ENCODE measurements at regions not wholly inside any gene's neighbourhood (a gene's known extent, or its start where the extent isn't known, plus 50 kb on each side); places are given as distances from the start of the nearest gene placed in this dataset.
"Not testable (repeated sequence)": the region's sequence is repeated elsewhere in the genome, so short reads cannot be mapped to it uniquely, and the experiment has no call there.

DNA sequence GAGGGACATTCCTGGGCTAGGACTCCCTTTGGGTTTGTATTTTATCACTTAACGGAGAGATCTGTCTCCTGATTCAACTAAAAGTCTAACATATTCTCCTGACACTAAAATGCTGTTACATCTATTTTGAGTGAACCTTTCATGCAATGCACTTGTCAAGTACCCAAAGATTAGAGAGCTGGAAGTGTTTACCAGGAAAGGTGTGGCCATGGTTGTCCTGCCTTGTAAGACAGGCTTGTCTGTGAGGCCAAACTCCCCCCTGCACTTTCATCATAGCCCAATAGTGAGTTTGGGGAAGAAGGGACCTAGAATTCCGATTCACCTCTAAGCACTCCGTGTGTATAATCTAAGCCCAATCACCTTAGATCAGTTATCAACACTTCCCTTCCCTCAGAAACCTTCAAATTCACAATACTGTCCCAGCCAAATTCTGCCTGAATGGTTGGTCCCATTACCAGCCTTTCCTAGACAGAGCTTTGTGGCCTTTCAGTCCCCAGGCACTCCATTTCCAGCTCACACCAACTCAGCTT lies 162.6 kb upstream of the NAMPT start:
- DNase-seq, result no peak

DNA sequence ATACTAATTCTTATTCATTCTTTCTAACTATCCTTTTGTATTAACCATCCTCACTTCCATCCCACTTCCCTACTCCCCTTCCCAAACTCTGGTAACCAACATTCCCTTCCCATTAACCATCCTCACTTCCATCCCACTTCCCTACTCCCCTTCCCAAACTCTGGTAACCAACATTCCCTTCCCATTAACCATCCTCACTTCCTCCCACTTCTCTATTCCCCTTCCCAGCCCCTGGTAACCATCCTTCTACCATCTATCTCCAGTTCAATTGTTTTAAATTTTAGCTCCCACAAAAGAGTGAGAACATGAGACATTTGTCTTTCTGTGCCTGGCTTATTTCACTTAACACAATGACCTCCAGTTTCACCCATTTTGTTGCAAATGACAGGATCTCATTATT lies 160.6 kb upstream of the NAMPT start:
- DNase-seq, result not testable (repeated sequence)

DNA sequence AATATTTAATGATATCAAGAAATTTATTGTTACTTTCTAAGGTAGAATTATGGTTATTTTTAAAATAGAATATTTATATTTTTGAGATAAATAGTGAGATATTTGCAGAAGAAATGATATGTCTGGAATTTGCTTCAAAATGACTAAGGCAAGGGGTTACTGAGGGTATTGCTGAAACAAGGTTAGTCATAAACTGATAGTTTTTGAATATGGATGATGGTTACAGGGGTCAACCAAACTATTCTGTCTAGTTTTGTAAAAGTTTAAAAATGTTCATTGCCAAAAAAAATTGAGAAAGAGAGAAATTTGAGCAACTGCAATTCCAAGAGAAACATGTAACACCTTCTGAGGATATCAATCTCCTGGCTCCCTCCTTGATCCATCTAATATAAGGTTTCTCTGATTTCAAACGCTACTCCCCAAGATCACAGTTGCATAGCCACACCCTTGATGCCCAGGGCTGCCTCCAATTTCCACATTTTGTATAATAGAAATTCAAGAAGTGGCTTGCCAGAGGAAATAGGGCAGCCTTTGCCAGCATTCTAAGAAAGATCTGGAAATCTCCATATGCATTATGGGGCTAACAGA lies 159.4 kb upstream of the NAMPT start:
- no peak for DNase-seq

DNA sequence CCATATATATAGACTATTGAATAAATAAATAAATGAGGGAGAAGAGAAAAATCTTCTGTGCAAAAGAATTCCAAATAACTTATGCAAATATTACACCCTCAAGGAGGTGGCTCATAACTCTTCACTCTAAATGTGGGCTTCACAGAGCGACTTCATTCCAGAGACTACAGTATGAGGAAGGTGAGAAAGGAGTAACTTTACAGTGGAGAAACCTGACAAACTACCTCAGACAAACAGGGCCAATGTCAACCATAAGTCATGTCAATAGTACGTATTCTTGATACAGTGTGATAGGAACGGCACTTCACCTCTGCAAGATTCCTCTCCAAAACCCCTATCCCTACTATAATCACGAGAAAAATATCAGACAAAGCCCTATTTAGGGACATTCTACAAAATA lies 158.4 kb upstream of the NAMPT start:
- no peak for DNase-seq

DNA sequence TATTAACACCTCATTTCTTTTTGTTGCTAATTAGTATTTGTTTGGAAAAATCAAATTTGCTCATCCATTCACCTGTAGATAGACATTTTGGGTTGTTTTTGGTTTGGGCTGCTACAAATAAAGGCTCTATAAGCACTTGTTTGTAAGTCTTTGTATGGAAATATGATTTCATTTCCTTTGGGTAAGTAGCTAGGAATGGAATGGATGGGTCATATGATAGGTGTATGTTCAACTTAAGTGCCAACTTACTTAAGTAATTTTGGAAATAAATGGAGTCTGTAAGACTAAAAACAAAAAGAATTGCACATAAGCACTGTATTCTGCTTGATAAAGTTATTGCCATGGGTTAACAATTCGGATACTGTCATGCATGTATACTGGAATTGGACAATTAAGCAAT lies 157.7 kb upstream of the NAMPT start:
- no peak for DNase-seq

GRCh38 chr7:106441343-106441742 lies 156.6 kb upstream of the NAMPT start:
- DNase-seq, result not testable (repeated sequence)

DNA sequence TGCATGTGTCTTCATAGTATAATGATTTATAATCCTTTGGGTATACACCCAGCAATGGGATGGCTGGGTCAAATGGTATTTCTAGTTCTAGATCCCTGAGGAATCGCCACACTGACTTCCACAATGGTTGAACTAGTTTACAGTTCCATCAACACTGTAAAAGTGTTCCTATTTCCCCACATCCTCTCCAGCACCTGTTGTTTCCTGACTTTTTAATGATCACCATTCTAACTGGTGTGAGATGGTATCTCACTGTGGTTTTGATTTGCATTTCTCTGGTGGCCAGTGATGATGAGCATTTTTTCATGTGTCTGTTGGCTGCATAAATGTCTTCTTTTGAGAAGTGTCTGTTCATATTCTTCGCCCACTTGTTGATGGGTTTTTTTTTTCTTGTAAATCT lies 152.2 kb upstream of the NAMPT start:
- not testable (repeated sequence) for DNase-seq

GRCh38 chr7:106433377-106433776 lies 148.6 kb upstream of the NAMPT start:
- no peak for DNase-seq

- no peak for DNase-seq
Observed at GRCh38 chr7:106430535-106431455, 146.0 kb upstream of the NAMPT start.

DNA sequence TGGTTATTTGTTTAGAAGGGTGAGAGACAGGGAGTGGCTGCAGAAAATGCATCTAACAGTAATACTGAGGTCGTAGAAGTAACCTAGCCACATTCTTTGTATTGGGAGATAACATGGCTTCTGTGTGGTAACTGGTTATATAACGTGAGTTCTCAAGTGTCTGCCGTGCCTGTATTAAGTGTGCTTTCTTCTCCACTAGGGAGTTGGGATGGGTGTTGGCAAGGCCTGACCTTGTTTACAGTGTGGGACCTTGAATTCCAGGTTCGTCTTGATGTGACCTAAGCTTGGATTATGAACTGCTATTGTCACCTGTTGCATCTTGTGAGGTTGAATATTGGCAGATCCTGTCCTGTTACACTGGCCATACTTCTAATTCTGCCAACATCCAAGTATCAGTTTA lies 145.3 kb upstream of the NAMPT start:
- no peak for DNase-seq

GRCh38 chr7:106426803-106427202 lies 142.0 kb upstream of the NAMPT start:
- no peak for DNase-seq

DNA sequence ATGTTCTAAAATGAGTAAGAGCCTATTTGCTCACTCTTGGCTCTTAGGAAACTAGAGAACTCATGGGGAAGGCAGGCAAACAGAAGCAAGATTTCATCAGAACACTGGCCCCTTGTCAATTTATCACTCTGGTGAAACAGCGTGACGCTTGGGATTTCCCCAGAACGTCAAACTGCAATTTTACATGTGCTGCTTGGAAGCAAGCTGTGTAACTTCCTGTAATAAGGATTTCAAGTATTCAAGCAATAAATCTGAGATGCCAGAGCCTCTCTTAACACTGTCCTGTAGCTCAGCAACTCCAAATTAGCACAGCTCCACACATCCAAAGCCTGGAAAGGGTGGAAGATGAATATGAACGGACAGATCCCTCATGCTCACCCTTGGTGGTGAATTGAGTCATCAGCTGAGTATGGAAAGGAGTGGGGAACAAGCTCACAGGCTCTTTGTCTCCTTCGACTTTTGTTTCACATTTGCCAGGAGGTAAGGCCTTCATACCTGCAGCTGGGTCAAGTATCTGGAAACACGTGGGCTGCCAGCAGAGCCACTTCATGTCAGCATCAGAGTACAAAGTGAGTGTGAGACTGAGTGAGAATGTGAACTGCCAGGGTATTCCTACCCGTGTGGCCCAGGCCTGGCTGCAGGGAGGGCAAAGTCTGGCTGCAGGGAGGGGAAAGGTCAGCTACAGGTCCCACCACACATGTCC lies 140.4 kb upstream of the NAMPT start:
- peak; percentile 98 to 99 for DNase-seq

- no peak for DNase-seq
Observed at GRCh38 chr7:106424476-106425016, 139.8 kb upstream of the NAMPT start.

DNA sequence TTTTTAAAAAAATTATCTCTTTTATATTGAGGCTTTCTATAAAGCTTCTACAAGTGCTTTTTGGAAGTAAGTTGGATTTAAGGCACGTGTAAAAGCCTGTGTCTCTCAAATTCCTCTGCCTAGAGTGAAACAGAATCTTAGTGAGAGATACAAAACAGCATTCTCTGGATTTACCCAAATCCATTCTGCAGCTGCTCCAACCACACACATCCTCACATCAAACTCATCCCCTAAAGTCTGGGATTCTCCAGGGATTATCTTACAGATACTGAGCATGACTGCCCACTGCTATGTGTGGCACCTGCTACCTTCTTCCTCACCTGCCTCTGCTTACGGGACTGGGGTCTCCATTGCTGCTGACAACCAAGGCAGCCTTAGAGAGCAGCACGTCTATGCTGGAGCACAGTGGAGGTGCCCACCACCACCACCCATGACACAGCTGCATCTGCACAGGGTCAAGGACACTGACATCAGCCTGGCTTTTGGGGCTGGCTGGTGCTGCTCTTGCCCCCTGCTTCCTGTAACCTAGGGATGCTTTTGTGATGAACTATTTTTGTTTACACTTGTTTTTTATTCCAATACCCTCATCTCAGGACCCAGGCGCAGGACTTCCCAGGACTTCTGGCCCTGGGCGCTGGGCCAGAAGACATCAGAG lies 139.2 kb upstream of the NAMPT start:
- no peak for DNase-seq

- DNase-seq, result no peak
Observed at GRCh38 chr7:106423111-106423510, 138.3 kb upstream of the NAMPT start.

GRCh38 chr7:106421181-106421762 lies 136.5 kb upstream of the NAMPT start:
- peak; percentile 85 to 87 for DNase-seq

DNA sequence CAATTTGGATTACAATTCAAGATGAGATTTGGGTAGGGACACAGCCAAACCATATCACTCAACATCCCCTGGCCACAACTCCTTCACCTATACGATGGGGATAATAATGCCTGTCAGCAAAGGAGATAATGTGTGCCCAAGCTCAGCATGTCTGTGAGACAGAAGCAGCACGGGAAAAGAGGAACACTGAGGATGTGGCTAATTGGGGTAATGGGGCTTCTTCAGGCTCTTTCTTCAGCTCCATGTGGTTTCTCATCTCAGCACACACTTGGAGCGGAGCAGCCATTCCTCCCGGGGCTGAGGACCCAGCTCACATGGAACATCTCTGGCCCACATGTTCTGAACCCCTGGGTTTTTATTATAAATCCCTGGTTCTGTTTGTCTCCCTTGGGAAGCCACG lies 136.0 kb upstream of the NAMPT start:
- peak; percentile 7 to 32 for DNase-seq

DNA sequence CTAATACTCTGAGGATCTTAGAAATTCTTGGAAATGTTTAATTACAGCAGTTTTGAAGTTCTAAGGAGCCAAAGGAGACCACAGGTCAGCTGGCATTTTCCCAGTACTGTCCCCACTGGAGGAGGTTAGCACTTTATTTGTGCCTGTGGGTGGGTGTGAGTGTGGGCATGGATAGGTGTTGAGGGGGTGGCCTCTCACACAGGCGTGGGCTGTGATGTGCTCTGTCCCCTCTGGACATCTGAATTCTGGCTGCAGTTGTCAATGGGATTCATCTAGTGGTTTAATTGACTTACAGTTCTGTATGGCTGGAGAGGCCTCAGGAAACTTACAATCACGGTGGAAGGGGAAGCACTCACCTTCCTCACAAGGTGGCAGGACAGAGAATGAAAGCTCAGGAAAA lies 135.4 kb upstream of the NAMPT start:
- no peak for DNase-seq

GRCh38 chr7:106419455-106420182 lies 134.8 kb upstream of the NAMPT start:
- DNase-seq, result no peak

DNA sequence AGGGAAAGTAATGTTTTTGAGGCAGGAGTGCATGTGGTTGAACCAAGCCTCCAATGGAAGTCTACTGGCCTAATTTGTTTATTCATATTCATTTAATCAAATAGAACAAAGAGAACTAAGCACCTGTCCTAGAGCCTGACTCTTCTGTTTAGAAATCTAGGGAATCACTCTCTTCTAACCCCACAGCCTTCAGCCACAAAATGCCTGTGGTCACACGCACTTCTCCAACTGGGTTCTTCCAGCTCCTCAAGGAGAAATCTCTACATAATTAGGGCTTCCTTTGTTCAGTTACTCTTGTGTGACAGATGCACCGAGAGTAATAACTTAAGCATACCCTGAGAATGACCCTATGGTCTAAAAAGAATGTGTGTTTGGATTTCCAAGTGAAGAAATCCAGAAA lies 133.7 kb upstream of the NAMPT start:
- DNase-seq, result no peak

DNA sequence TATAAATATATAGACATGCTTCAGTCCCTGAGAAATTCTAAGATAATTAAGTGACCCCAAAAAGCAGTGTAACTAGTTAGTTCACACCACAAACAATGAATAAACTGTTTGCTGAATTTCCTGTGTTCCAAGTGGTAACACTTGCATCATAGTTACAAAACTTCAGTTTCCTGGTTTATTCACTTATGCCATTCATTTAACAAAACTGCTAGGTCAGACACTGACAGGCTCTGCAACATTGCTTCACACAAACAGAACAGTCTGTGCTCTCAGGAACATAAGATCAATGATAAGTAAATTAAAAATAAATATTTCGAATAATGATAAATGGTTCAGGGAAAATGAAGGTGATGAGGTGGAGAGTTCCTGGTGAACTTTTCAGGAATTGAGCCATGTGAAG lies 133.3 kb upstream of the NAMPT start:
- DNase-seq, result peak; percentile 80 to 88

Data from AML-193 (cell line).